ENCODE measurements at regions not wholly inside any gene's neighbourhood (a gene's known extent, or its start where the extent isn't known, plus 50 kb on each side); places are given as distances from the start of the nearest gene placed in this dataset.

DNA sequence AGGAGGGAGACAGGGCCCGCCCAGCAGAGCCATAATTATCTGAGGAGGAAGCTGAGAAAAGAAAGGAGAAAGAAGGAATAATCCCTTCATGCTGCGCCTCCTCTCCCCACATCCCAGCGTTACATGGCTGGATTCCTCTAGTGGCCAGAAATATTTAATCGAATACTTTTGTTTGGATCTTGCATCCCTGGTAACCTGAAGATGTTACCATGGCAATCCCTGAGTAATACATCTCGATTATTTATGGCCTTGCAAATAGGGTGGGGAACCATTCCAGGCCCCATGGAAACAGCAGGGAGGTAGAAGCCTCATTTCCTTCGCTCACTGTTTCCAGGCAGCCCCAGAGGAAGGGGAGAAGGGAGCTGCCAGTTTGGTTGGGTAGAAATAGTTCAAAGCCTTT is 357.7 kb downstream of the BUD13 start:
- no peak for DNase-seq (ENCODE audit: low read depth, low spot score)
- no peak overlapping the region for H3K4me3 ChIP-seq (ENCODE audit: low read length)

- no peak overlapping the region for H3K4me3 ChIP-seq (ENCODE audit: low read length)
- DNase-seq (ENCODE audit: low read depth, low spot score), result no peak
These were observed 358.4 kb downstream of the BUD13 start for GRCh38 chr11:116414357-116414880.

- H3K4me3 ChIP-seq (ENCODE audit: low read length), result no peak overlapping the region
- DNase-seq (ENCODE audit: low read depth, low spot score), result no peak
These were observed 359.2 kb downstream of the BUD13 start for GRCh38 chr11:116413301-116414242.

GRCh38 chr11:116412118-116412889 is 360.5 kb downstream of the BUD13 start:
- DNase-seq (ENCODE audit: low read depth, low spot score), result no peak
- H3K4me3 ChIP-seq (ENCODE audit: low read length), result no peak overlapping the region

GRCh38 chr11:116409238-116409637 is 363.5 kb downstream of the BUD13 start:
- DNase-seq (ENCODE audit: low read depth, low spot score), result no peak
- no peak overlapping the region for H3K4me3 ChIP-seq (ENCODE audit: low read length)

GRCh38 chr11:116406042-116406441 is 366.7 kb downstream of the BUD13 start:
- no peak overlapping the region for H3K4me3 ChIP-seq (ENCODE audit: low read length)
- no peak for DNase-seq (ENCODE audit: low read depth, low spot score)

- DNase-seq (ENCODE audit: low read depth, low spot score), result no peak
- H3K4me3 ChIP-seq (ENCODE audit: low read length), result no peak overlapping the region
These were observed 368.4 kb downstream of the BUD13 start for GRCh38 chr11:116404462-116404798.

DNA sequence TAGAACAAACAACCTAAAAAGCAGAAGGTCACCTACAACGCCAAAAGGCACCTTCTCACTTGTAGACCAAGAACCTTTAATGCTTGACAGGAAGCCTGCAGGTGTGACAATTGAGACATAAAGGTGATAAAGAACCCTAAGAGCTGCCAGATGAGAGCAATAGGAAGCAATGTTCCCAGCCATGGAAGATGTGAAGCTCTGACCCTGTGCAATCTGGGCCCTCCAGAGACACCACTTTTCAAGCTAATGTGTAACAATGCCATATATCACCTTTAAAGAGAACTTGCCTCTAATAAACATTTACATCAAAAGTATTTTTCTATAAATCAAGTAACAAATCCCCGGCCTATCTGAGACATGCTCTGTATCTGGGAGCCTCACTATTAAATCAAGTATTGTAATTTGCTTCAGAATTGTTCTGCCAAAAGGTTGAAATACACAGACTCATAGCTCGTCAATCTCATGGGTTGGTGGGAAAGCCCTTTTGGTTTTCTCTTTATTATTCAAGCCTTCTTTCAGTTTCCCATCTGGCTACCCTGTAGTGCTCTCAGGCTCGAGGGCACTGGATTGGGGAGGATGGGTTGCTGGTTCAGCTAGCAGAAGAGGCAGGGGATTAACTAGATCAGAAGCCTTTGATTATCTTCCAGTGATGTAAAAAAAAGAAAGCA is 368.9 kb downstream of the BUD13 start:
- no peak for DNase-seq (ENCODE audit: low read depth, low spot score)
- no peak overlapping the region for H3K4me3 ChIP-seq (ENCODE audit: low read length)

GRCh38 chr11:116400081-116400480 is 372.7 kb downstream of the BUD13 start:
- no peak overlapping the region for H3K4me3 ChIP-seq (ENCODE audit: low read length)
- DNase-seq (ENCODE audit: low read depth, low spot score), result no peak

GRCh38 chr11:116397602-116398084 is 375.1 kb downstream of the BUD13 start:
- no peak overlapping the region for H3K4me3 ChIP-seq (ENCODE audit: low read length)
- DNase-seq (ENCODE audit: low read depth, low spot score), result no peak

- no peak overlapping the region for H3K4me3 ChIP-seq (ENCODE audit: low read length)
- DNase-seq (ENCODE audit: low read depth, low spot score), result no peak
These were observed 376.5 kb downstream of the BUD13 start for GRCh38 chr11:116396331-116396730.

- no peak for DNase-seq (ENCODE audit: low read depth, low spot score)
- no peak overlapping the region for H3K4me3 ChIP-seq (ENCODE audit: low read length)
These were observed 378.8 kb downstream of the BUD13 start for GRCh38 chr11:116394022-116394421.

DNA sequence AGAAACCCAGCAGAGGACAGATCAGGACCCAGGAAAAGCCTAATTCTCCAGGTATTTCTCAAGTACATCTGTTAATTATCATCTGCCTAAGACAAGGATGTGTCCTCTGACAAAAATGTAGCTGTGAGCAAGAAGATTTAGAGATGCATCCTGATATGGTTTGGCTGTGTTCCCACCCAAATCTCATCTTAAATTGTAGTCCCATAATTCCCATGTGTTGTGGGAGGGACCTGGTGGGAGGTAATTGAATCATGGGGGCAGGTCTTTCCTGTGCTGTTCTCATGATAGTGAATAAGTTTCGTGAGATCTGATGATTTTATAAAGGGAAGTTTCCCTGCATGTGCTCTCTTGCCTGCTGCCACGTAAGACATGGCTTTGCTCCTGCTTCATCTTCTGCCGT is 381.8 kb downstream of the BUD13 start:
- H3K4me3 ChIP-seq (ENCODE audit: low read length), result no peak overlapping the region
- no peak for DNase-seq (ENCODE audit: low read depth, low spot score)

DNA sequence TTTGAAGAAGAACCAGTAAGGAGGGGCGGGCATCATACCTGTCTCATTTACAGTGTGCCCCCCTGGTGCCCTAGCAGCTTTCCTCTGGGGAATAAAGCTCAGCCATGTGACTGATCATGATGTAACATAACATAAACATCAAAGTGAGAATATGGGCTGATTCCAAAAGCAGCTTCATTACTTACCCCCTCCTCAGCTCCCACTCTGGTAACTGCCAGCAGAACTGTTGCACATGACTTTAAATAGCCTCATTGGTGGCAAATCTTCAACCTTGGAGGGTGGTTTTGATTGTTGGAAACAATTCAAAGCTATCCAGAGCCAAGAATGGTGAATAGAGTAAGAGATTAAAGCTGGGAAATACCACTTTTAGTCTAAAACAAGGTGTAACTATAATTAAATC is 384.6 kb downstream of the BUD13 start:
- DNase-seq (ENCODE audit: low read depth, low spot score), result no peak
- no peak overlapping the region for H3K4me3 ChIP-seq (ENCODE audit: low read length)

GRCh38 chr11:116387641-116388040 is 385.1 kb downstream of the BUD13 start:
- DNase-seq (ENCODE audit: low read depth, low spot score), result no peak
- H3K4me3 ChIP-seq (ENCODE audit: low read length), result no peak overlapping the region

DNA sequence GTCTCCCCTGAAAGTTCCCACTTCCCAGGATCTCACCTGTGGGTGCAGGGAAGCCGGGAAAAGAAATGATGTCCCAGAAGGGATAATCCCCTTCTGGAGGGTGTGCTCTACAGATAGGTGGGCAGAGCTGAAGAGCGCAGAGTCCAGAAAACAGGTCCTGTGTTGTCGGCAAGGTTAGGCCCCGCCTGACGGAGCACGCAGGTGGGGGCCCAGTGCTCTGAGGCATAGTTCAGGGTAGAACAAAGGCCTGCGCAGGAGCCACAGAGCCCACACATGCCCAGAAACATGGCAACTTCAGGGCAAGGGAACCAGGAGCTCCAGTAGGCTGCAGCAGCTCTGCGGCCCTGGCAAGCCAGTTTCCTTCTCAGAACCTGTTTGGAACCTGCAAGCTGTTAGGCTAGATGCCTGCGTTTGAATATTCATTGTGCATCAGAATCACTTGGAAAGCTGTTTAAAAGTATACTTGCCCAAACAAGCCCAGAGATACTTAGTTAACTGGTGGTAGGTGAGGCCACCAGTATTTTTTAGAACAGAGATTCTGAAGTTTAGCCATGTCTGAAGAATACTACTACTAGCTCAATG is 386.6 kb downstream of the BUD13 start:
- H3K4me3 ChIP-seq (ENCODE audit: low read length), result no peak overlapping the region
- DNase-seq (ENCODE audit: low read depth, low spot score), result no peak

DNA sequence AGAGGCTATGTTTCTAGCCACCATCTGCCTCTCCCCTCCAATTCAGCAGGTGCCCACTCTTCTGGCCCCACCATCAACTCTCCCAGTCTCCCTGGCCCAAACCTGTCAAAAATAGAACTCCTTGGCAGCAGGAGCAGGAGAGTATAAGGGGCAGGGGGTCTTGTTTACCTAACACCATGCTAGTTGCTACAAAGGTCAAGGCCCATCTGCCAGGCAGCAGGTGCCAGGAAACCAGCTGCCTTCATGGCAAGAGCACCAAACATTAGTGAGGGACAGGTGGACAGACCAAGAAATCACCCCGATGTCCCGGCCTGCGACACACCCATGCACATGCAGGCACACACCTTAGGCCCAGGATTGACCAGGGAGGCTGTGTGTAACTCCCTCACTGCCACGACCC is 387.9 kb downstream of the BUD13 start:
- no peak overlapping the region for H3K4me3 ChIP-seq (ENCODE audit: low read length)
- DNase-seq (ENCODE audit: low read depth, low spot score), result no peak

- DNase-seq (ENCODE audit: low read depth, low spot score), result no peak
- no peak overlapping the region for H3K4me3 ChIP-seq (ENCODE audit: low read length)
These were observed 388.4 kb downstream of the BUD13 start for GRCh38 chr11:116384407-116384806.

- DNase-seq (ENCODE audit: low read depth, low spot score), result peak; percentile 21
- no peak overlapping the region for H3K4me3 ChIP-seq (ENCODE audit: low read length)
These were observed 393.5 kb downstream of the BUD13 start for GRCh38 chr11:116379185-116379828.

All from Jurkat, Clone E6-1 (cell line).